HEK293 (cell line): ENCODE measurements at regions not wholly inside any gene's neighbourhood (a gene's known extent, or its start where the extent isn't known, plus 50 kb on each side); places are given as distances from the start of the nearest gene placed in this dataset.

ENCODE experiments used
- CTCF ChIA-PET: fragments of 350-600 bp; formaldehyde crosslinking; extraction: SDS; loops from one replicate; lab custom pipeline; 2021; ENCODE audit warnings: antibody characterized with exemption; lab: Yijun Ruan, JAX
- POLR2A ChIA-PET: fragments of 300-600 bp; formaldehyde crosslinking; extraction: SDS; loops from one replicate; lab custom pipeline; 2020; ENCODE audit warnings: antibody characterized with exemption, inconsistent platforms; lab: Yijun Ruan, JAX
- H3K27ac ChIP-seq: fragments of 200-500 bp; sonication (Bioruptor generic); 2 replicates; pipeline ENCODE4 v1.5.1; 2014; ENCODE audit warnings: low read depth, low read length, control low read depth, inconsistent platforms; ENCODE audit errors: extremely low read depth
- H3K36me3 ChIP-seq, 2 experiments: fragments of 200-500 bp in 1 of 2; sonication (Bioruptor generic) in 1 of 2; 1 replicate in 1 of 2; 2 replicates in 1 of 2; pipeline ENCODE4 v1.5.1; 2014 to 2017; ENCODE audit warnings: inconsistent platforms in 2 of 2, low read length in 2 of 2; ENCODE audit not compliant: control insufficient read depth in 2 of 2, insufficient read depth in 1 of 2
- H3K4me1 ChIP-seq: fragments of 200-500 bp; sonication (Bioruptor generic); 2 replicates; pipeline ENCODE4 v1.5.1; 2014; ENCODE audit warnings: mild to moderate bottlenecking, low read length, inconsistent platforms; ENCODE audit not compliant: control insufficient read depth, insufficient read depth
- H3K4me3 ChIP-seq: 2 replicates; pipeline ENCODE4 v1.5.1; 2011; ENCODE audit warnings: low read depth, mild to moderate bottlenecking, control low read depth, low read length, moderate library complexity
- H3K9me3 ChIP-seq: fragments of 200-500 bp; sonication (Bioruptor generic); 2 replicates; pipeline ENCODE4 v1.5.1; 2014; ENCODE audit warnings: low read depth, low read length, inconsistent platforms; ENCODE audit not compliant: control insufficient read depth, insufficient read depth
- BCL11B ChIP-seq: fragments of 450-650 bp; formaldehyde crosslinking; IDR thresholded peaks from 2 replicates; pipeline ENCODE4 v1.5.1; 2016; ENCODE audit warnings: low read depth, missing biosample characterization, missing genetic modification characterization
- EGR2 ChIP-seq: fragments of 450-650 bp; formaldehyde crosslinking; IDR thresholded peaks from 2 replicates; pipeline ENCODE4 v1.5.1; 2016; ENCODE audit warnings: low read depth, missing biosample characterization, missing genetic modification characterization
- ELK4 ChIP-seq: IDR thresholded peaks from 2 replicates; pipeline ENCODE4 v1.6.1; 2011; ENCODE audit warnings: mild to moderate bottlenecking, low read depth, low read length, borderline replicate concordance
- IKZF3 ChIP-seq: fragments of 450-650 bp; IDR thresholded peaks from 2 replicates; pipeline ENCODE4 v1.5.0; 2018; ENCODE audit warnings: missing biosample characterization, mild to moderate bottlenecking, missing genetic modification characterization, moderate library complexity
- INSM2 ChIP-seq: fragments of 450-650 bp; formaldehyde crosslinking; IDR thresholded peaks from 2 replicates; pipeline ENCODE4 v1.5.1; 2016; ENCODE audit warnings: missing biosample characterization, missing genetic modification characterization
- MYNN ChIP-seq: fragments of 450-650 bp; formaldehyde crosslinking; IDR thresholded peaks from 2 replicates; pipeline ENCODE4 v1.5.1; 2016; ENCODE audit warnings: missing biosample characterization, missing genetic modification characterization, borderline replicate concordance
- TRIM28 ChIP-seq: IDR thresholded peaks from 2 replicates; pipeline ENCODE4 v1.6.1; 2011; ENCODE audit warnings: low read length, control low read depth, borderline replicate concordance
- WT1 ChIP-seq: fragments of 450-650 bp; formaldehyde crosslinking; IDR thresholded peaks from 2 replicates; pipeline ENCODE4 v1.5.1; 2016; ENCODE audit warnings: missing biosample characterization, missing genetic modification characterization
- ZBTB1 ChIP-seq: fragments of 450-650 bp; formaldehyde crosslinking; IDR thresholded peaks from 2 replicates; pipeline ENCODE4 v1.5.1; 2016; ENCODE audit warnings: missing biosample characterization, missing genetic modification characterization
- ZBTB26 ChIP-seq: fragments of 450-650 bp; formaldehyde crosslinking; optimal IDR thresholded peaks from 2 replicates; pipeline ENCODE3; 2016; ENCODE audit warnings: missing biosample characterization, mild to moderate bottlenecking, missing genetic modification characterization
- ZBTB6 ChIP-seq: fragments of 450-650 bp; formaldehyde crosslinking; IDR thresholded peaks from 2 replicates; pipeline ENCODE4 v1.5.1; 2017; ENCODE audit warnings: missing biosample characterization, missing genetic modification characterization
- ZNF121 ChIP-seq: fragments of 450-650 bp; formaldehyde crosslinking; IDR thresholded peaks from 2 replicates; pipeline ENCODE4 v1.5.1; 2016; ENCODE audit warnings: missing biosample characterization, missing genetic modification characterization
- ZNF223 ChIP-seq: fragments of 450-650 bp; formaldehyde crosslinking; IDR thresholded peaks from 2 replicates; pipeline ENCODE4 v1.5.1; 2016; ENCODE audit warnings: missing biosample characterization, missing genetic modification characterization
- ZNF394 ChIP-seq: fragments of 450-650 bp; formaldehyde crosslinking; IDR thresholded peaks from 2 replicates; pipeline ENCODE4 v1.5.1; 2016; ENCODE audit warnings: missing biosample characterization, missing genetic modification characterization, mild to moderate bottlenecking, moderate library complexity, borderline replicate concordance
- ZNF449 ChIP-seq: fragments of 450-650 bp; formaldehyde crosslinking; IDR thresholded peaks from 2 replicates; pipeline ENCODE4 v1.5.1; 2017; ENCODE audit warnings: missing biosample characterization, mild to moderate bottlenecking, missing genetic modification characterization, moderate library complexity
- ZNF48 ChIP-seq: fragments of 450-650 bp; formaldehyde crosslinking; IDR thresholded peaks from 2 replicates; pipeline ENCODE4 v1.5.1; 2016; ENCODE audit warnings: missing biosample characterization, missing genetic modification characterization
- ZNF488 ChIP-seq: fragments of 450-650 bp; formaldehyde crosslinking; IDR thresholded peaks from 2 replicates; pipeline ENCODE4 v1.5.1; 2016; ENCODE audit warnings: missing biosample characterization, missing genetic modification characterization
- ZNF654 ChIP-seq: fragments of 450-650 bp; formaldehyde crosslinking; IDR thresholded peaks from 2 replicates; pipeline ENCODE4 v1.5.1; 2016; ENCODE audit warnings: low read depth, missing biosample characterization, missing genetic modification characterization
- ZNF768 ChIP-seq: fragments of 450-650 bp; formaldehyde crosslinking; IDR thresholded peaks from 2 replicates; pipeline ENCODE4 v1.5.1; 2018; ENCODE audit warnings: missing biosample characterization, mild to moderate bottlenecking, missing genetic modification characterization
- ZSCAN16 ChIP-seq: fragments of 450-650 bp; formaldehyde crosslinking; IDR thresholded peaks from 2 replicates; pipeline ENCODE4 v1.5.1; 2016; ENCODE audit warnings: missing biosample characterization, missing genetic modification characterization

GRCh38 chr9:109624143-109624542, 126.0 kb upstream of the PTPN3 start:
- Histone ChIP-seq H3K4me3 (no peak overlapping the region), H3K27ac (no peak overlapping the region), H3K4me1 (no peaks in the 10 kb centered on the region), H3K36me3 (no peaks in the 10 kb centered on the region), H3K9me3 (no peaks in the 10 kb centered on the region)
- ChIA-PET POLR2A (no interaction called here), CTCF (no interaction called here)
- TF ChIP-seq ZSCAN16 = no peak
- no peak for TF ChIP-seq BCL11B (tag by site-specific recombination)
- no peak for TF ChIP-seq ZNF654 (tag by site-specific recombination)
- no peak for TF ChIP-seq ZBTB1 (tag by site-specific recombination)

GRCh38 chr9:109624896-109625295, 126.8 kb upstream of the PTPN3 start:
- POLR2A ChIA-PET = no interaction called here
- Histone ChIP-seq H3K36me3 (no peaks in the 10 kb centered on the region), H3K9me3 (no peaks in the 10 kb centered on the region), H3K4me3 (no peak overlapping the region), H3K27ac (no peak overlapping the region), H3K4me1 (no peaks in the 10 kb centered on the region)
- CTCF ChIA-PET = interaction anchor here (0.6 to 1.4 kb wide), 2 partner anchors 51 to 387 kb away, joined by 4 to 5 read pairs; no protein-coding TSS in a partner anchor
- TF ChIP-seq ZNF121 (tag by site-specific recombination) = no peak
- TF ChIP-seq ZNF768 (tag by site-specific recombination) = no peak
- no peak for TF ChIP-seq EGR2

- Histone ChIP-seq H3K4me1 (no peaks in the 10 kb centered on the region), H3K9me3 (no peaks in the 10 kb centered on the region), H3K4me3 (no peak overlapping the region), H3K36me3 (no peaks in the 10 kb centered on the region), H3K27ac (no peak overlapping the region)
- no peak for TF ChIP-seq ZNF48 (tag by site-specific recombination)
- TF ChIP-seq ZNF488 (tag by site-specific recombination) = no peak
- TF ChIP-seq ELK4 = no peak
- no peak for TF ChIP-seq IKZF3 (tag by site-specific recombination)
- no peak for TF ChIP-seq ZNF449 (tag by site-specific recombination)
- TF ChIP-seq ZBTB26 = no peak
- TF ChIP-seq INSM2 = no peak
- no peak for TF ChIP-seq WT1 (tag by site-specific recombination)
- TF ChIP-seq ZBTB6 (tag by site-specific recombination) = no peak
- TF ChIP-seq TRIM28 = no peak
- TF ChIP-seq ZNF394 (tag by site-specific recombination) = no peak
- TF ChIP-seq ZNF223 = no peak
- no peak for TF ChIP-seq MYNN
- ChIA-PET POLR2A (no interaction called here), CTCF (no interaction called here)
Measured at GRCh38 chr9:109627042-109627441, 128.9 kb upstream of the PTPN3 start.
